GOT3 (cell line): ENCODE measurements at regions not wholly inside any gene's neighbourhood (a gene's known extent, or its start where the extent isn't known, plus 50 kb on each side); places are given as distances from the start of the nearest gene placed in this dataset.
"Not testable (repeated sequence)": the region's sequence is repeated elsewhere in the genome, so short reads cannot be mapped to it uniquely, and the experiment has no call there.

Experiments
- DNase-seq: peaks from one replicate; lab custom pipeline; 2025; ENCODE audit warnings: mixed read lengths; lab: John Stamatoyannopoulos, UW

DNA sequence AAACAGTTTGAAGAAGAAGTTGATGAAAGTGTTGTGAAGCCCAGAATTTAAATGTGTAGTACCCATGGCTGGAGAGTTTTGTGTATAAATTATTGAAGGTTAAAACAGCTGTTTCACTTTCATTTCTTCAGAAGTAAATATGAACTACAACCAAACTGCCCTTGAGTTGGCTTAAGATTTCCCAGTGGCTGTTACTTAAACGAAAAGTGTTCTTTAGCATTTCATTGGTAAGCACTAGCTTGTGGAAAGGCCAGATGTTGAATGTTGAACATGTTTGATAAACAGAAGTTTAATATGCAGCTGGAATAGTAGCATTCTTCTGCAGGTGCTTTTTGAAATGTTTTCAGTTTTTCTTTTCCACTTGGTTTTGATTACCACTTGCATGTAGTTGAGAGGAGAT is 83.2 kb upstream of the TNRC6B start:
- no peak for DNase-seq

DNA sequence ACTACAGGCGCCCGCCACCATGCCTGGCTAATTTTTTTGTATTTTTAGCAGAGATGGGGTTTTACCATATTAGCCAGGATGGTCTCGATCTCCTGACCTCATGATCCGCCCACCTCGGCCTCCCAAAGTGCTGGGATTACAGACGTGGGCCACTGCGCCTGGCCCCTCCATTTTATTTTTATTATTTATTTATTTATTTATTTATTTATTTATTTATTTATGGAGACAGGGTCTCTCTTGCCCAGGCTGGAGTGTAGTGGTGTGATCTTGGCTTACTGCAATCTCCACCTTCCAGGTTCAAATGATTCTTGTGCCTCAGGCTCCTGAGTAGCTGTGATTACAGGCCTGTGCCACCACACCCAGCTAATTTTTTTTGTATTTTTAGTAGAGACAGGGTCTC is 77.8 kb upstream of the TNRC6B start:
- not testable (repeated sequence) for DNase-seq

DNA sequence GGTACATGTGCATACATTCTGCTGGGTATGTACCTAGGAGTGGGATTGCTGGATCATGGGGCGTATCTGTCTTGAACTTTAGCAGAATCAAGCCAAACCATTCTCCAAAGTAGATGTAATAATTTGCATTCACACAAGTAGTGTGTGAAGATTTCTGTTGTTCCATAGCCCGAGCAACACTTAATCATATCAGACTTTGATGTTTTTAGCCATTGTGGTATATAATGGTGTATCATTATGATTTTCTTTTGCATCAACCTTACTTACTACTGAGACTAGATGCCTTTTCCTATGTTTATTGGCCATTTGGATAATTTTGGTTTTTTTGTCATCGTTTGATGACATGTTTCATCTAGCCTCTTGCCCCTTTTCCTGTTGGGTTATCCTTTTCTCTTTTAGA is 72.0 kb upstream of the TNRC6B start:
- DNase-seq = no peak

DNA sequence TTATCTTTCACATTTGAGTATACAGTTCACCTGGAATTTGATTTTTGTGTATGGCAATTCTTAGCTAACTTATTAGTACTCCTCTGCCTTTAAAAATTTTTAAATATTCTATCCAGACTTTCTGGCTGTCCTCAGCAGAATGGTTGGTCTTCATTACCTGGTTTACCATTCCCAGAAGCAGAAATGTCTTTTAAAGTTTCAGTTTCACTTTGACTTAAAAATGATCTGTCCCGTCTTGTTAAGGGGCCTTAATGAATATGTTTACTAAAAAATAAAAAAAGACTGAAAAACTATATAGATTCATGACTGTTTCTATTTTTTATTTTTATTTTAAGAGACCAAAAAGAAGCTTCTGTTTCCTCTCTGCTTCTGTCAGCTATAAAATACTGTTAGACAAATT is 70.5 kb upstream of the TNRC6B start:
- DNase-seq = no peak

DNA sequence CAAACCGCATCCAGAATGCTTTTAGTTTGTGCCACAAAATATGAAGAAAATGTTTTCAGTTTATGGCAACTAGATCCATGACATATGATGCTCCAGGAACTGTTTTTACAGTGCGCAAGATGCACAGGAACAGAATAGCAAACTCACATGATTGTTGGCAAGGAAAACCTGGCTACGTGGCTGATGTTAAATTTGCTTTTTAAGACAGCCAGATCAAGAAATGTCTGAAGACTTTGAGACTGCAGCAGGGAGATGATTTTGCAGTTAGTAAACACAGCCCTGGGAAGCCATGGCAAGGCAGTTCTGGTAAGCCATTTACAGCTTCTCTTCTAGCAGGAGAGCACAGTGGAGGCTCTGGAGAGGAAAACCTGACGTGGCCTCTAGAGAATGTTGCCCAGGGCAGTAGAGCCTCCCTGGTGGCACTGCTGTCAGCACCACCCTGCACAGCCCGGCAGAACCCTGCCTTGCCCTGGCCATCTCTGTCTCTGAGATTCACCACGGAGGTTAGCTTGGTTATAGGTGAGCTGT is 69.8 kb upstream of the TNRC6B start:
- DNase-seq = peak; percentile 35

DNA sequence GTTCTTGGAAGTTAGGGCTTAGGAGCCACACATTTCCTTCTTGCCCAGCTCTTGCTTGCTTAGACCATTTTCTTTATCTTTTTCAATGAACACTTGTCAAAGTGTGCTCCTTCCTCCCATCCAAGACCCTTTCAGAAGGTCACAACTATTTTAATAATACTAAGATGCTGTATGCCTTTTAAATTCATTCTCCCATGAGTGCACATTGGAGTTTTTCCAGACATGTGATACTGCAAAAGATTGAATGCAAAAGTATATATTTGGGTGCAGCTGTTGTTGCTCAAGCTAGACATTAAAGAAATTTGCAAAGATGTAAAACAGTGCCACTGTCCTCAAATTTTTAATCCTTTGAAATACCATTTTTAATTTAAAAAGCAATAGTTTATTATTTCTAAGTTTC is 69.3 kb upstream of the TNRC6B start:
- DNase-seq = no peak

DNA sequence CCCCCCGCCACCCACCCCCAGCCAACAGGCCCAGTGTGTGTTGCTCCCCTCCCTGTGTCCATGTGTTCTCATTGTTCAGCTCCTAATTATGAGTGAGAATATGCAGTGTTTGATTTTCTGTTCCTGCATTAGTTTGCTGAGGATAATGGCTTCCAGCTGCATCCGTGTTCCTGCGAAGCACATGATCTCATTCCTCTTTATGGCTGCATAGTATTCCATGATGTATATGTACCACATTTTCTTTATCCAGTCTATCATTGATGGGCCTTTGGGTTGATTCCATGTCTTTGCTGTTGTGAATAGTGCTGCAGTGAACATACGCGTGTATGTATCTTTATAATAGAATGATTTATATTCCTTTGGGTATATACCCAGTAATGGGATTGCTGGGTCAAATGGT is 68.8 kb upstream of the TNRC6B start:
- DNase-seq = not testable (repeated sequence)

DNA sequence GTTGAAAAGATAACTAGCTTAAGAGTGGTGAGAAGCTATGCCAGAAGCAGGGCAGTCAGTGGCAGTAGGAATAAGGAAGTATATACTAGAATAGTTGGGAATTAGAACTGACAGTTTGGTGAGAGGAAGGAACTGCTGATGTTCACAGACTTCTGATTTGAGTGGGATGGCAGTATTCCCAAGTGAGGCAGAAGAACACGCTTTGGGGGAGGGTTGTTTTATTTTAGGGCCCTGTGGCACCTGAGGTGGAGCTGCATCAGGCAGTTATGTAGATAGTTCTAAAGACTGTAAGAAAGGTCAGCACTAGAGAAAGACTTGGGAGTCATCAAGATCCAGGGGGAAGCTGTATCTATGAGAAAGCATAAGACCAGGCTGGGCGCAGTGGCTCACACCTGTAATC is 66.3 kb upstream of the TNRC6B start:
- DNase-seq = no peak

DNA sequence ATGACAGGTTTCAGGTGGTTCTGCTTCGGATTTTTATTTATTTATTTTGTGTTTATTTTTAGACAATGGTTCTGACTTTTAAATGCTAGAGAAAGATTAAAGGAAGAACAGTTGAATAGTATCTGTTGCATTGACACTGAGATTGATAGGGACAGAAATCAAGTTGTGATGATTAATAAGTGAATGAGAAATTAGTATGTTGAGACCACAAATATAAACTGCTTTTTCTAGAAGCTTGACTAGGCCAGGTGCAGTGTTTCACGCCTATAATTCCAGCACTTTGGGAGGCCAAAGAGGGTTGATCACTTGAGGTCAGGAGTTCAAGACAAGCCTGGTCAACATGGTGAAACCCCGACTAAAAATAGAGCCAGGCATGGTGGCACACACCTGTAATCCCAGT is 65.1 kb upstream of the TNRC6B start:
- DNase-seq = no peak

DNA sequence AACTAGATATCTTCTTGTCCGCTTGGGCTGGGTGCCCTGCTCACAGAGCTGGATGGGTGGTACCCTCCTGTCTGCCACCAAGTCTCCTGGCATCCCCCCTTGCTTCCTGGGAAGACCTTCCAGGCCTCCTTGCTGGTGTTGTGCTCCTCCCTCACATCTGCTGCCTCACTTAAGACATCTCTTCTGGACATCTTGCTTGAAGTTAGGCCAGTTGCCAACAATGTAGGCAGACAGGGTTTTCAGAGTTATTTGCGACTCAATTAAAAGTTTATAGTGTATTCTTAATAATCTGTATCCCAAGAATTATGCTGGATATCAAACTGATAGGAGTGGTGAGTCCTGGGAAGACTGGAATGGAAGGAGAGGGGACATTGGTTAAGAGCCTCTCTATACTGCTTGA is 64.0 kb upstream of the TNRC6B start:
- DNase-seq = no peak

DNA sequence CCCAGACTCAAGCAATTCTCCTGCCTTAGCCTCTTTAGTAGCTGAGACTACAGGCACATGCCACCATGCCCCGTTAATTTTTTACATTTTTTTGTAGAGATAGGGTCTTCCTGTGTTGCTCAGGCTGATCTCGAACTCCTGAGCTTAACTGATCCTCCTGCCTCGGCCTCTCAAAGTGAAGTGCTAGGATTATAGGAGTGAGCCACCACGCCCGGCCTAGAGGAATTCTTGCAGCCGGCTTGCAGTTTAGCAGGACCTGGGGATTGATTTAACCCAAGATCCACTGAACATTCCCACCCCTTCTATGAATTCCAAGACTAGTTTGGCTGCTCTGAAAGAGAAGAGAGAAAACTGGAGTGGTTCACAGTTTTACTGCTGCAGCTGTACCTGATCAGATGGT is 63.3 kb upstream of the TNRC6B start:
- DNase-seq = no peak

DNA sequence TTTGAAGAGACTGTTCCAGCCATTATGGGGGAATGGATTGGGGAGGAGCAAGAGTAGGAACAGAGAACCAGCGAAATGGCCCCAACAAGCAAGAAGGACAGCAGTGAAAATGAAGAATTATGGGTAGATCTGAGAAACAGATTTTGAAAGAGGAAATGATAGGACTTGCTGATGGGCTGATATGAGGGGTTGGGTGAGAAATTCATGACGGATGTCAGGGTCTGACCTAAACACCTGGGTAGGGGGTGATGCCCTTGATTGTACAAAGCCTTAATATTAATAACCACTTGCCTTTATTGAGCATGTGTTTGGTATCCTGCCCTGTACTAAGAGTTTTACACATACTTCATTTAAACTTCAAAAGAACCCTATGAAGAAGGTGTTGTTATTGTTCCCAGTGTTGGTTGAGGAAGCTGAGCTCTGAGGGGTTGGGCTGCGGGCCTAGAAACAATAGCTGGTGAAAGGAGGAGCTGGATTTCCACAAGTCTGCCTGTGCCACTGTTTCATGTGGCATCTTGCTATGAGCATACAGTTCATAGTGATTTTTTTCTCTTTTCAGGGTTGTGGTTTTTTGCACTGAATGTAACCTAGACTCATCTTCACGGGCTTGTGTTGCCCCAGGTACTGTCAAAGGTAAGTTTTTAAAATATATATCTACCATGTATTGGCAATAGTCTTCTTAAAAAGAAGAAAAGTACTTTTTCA is 61.1 kb upstream of the TNRC6B start:
- no peak for DNase-seq

DNA sequence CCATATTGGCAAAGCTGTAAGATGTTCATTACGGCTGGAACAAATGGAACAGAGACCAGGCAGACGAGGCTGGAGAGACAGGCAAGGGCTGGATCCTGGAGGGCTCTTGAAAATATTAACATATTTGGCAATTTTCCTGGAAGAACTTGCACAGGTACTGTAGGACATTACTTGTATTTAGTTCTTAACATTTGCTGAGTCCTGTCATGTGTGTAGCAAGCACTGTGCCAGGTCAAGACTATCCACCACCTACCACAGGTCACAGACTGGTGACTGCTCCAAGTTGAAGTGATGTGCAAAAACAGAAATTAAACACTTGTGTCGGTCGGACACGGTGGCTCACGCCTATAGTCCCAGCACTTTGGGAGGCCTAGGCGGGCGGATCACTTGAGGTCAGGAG is 58.7 kb upstream of the TNRC6B start:
- no peak for DNase-seq

DNA sequence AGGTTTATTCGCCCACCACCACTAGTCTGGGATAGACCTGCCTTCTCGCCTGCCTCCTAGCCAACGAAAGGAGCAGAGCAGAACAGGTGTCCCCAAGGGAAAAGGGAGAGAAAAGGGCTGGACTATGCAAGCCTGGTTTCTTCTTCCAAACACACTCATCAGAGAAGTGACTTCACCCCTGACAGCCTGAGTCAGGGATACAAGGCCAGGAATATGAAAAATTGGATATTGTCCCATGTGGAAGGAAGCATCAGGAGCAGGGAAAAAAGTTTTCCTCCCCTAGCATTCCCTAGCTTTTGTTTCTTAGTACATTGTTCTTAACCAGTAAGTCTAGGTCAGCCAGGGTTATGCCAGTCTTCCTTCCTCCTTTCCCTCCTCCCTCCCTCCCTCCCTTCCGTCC is 56.9 kb upstream of the TNRC6B start:
- DNase-seq = no peak

DNA sequence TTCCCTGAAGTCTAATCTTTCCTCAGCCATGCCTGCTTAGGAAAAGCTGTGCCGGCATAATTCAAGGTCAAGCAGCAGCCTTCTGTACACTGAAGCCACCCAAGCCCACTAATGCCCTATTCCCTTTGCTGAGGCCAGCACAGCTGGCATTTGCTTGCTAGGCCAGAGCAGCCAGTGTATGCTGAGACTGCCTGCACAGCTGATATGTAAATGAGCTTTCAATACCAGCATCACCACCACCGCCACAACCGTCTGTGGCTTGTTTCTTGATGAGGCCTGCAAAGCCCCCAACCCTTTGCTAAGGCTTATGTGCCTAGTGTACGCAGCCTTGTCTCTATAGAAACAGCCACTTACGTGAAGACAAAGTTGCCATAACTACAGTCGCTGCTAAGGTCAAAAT is 56.3 kb upstream of the TNRC6B start:
- DNase-seq = no peak

DNA sequence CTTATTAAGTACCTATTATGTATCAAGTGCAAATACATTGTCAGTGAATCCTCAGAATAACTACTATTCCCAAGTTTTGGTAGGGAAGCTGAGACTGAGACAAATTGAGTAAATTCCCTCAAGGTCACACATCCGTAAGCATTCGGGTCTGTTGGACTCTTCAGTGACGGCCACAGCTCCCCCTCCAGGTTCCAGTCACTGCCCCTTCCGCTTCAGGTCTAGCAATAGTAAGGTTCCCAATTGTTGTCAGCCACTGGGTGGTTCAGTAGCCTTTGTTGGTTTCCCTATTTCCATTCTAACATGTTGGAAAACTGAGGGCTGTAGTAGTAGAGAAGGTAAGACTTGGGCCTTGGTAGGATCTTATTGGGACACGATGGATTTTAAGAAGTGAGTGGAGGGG is 54.9 kb upstream of the TNRC6B start:
- no peak for DNase-seq

DNA sequence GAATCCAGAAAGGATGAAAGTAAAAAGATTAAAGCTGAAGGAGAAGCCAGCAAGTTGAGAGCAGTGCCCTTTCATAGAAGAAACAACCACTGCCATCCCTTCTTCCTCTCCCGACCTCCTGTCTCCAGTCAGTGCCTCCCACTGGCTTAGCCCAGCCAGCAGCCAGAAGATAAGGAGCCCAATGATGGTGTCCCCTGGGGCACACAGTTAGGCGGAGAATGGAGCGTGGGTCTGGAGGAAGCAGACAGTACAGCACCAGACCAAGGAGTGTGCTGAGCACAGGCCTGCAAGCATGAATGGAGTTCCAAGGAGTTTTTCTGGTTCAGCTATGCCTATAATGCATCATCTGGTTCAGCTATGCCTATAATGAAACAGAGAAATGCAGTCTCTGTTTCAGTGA is 54.3 kb upstream of the TNRC6B start:
- DNase-seq = no peak
